GM18505 (cell line): ENCODE measurements at regions not wholly inside any gene's neighbourhood (a gene's known extent, or its start where the extent isn't known, plus 50 kb on each side); places are given as distances from the start of the nearest gene placed in this dataset.

Experiments
- ATAC-seq: cut with Tn5 transposase; IDR thresholded peaks from one replicate; pipeline ENCODE4 v1.9.1; 2021; ENCODE audit not compliant: unreplicated experiment
- POLR2A ChIP-seq: IDR thresholded peaks from 4 replicates; pipeline ENCODE4 v1.6.1; 2011; ENCODE audit warnings: borderline replicate concordance; ENCODE audit not compliant: insufficient read depth, insufficient read length; ENCODE audit errors: extremely low read depth

DNA sequence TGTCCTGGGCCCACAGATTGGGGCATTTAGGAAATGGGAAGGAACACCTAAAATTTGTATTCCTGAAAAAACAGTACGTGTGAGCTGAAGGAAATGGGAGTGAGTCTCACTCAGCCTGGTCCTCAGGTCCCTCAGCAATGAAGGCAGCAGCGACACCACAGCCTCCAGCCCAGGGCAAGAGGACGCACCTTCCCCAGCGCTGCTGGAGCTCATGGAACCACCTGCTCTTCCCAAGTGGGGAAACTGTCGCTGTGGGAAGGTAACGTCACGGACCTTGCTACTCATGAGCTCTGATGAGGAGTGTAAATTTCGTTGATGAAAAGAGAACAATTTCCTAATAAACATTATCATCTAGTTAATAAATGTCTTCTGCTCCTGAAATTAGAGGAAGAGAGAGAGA, 323.6 kb downstream of the EIPR1 start:
- ATAC-seq: no peak
- no peak for TF ChIP-seq POLR2A

DNA sequence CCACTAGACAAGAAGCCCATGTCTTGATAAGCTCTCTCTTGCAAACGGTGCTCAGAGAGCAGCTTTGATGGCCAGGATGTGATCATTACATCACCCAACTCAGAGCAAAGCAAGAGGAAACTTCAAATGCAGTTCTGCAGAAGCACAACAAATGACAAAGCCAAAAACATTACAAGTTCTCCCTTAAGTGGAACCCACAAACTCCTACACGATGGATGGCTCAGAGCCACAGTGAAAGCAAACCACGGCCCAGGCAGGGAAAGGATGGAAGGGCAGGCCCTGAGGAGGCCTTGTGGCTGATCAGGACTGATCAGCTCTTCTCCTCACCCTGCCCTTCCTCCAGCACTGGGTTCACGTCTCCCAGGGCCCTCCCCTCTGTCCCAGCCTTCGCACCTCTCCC, 326.4 kb downstream of the EIPR1 start:
- TF ChIP-seq POLR2A: no peak
- no peak for ATAC-seq

DNA sequence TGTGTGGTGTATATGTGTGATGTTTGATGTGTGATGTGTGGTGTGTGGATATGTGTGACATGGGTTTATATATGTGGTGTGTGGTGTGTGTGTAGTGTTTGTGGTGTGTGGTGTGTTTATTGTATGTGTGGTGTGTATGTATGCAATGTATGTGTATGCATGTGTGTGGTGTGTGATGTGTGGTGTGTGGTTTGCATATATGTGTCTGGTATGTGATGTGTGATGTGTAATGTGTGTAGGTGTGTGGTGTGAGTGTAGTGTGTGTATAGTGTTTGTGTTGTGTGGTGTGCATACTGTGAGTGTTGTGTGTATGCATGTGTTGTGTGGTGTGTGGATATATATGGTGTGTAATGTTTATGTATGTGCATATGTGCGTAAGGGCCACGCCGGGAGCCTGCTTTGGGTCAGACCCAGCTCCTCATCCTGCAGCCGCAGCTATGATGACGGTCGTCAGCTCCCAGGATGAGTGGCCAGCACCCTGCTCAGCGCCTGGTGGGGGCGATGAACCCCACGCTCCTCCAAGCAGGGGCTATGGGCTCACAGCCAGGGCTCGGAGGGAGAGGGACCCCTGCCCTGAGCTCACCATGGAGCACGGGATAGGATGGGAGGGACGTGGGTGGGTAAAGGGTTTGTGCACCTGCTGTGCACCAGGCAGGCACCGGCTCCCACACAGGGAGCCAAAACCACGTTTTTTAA, 331.3 kb downstream of the EIPR1 start:
- TF ChIP-seq POLR2A: no peak
- ATAC-seq: no peak

DNA sequence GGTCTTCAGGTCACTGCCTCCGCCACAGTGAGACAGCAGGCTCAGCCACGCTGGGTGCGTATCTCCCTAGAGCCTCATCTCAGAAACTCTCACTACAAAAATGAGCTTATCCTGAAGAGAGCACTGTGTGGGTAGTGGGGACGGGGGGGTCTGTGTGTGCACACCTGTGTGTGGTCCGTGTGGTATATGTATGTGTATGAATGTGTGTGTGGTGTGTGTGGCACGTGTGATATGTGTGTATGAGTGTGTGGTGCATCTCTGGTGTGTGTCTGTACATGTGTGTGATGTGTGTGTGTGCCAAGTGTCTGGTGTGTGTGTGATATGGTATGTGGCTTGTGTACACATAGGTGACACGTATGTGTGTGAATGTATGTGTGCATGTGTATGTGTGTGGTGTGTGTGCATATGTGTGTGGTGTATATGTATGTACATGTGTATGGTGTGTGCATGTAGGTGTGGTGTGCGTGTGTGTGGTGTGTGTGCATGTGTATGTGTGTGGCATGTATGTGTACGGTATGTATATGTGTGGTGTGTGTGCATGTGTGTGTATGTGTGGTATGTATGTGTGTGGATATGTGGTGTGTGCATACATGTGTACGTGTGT, 332.2 kb downstream of the EIPR1 start:
- TF ChIP-seq POLR2A: no peak
- ATAC-seq: no peak

DNA sequence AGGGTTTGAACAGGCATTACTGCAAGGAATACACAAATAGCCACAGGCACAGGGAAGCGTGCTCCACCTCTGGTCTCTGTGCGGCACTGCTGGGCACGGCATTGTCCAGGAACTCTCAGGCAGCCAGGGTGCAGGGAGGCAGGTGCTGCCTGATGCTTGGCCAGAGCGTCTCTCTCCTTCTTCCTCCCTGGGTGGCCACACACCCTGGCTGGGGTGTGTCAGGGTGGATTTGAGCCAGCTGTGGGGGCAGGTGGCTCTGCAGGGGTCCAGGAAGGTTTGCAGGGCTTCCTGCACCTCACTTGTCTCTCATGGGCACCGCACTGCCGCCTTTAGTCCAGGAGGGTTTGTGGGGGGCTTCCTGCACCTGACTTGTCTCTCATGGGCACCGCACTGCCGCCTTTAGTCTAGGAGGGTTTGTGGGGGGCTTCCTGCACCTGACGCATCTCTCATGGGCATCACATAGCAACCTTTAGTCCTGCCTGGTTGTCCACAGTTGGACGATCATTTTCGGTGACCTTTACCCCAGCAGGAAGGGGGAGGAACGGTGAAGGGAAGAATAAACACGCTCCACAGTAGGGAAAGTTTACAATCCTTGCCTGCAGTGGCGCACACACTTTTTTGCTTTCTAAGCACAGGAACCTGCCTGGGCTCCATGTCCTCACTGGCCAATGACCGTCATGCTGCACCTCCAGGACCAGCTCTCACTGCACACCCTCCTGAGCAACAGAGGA, 332.9 kb downstream of the EIPR1 start:
- TF ChIP-seq POLR2A: no peak
- ATAC-seq: no peak

DNA sequence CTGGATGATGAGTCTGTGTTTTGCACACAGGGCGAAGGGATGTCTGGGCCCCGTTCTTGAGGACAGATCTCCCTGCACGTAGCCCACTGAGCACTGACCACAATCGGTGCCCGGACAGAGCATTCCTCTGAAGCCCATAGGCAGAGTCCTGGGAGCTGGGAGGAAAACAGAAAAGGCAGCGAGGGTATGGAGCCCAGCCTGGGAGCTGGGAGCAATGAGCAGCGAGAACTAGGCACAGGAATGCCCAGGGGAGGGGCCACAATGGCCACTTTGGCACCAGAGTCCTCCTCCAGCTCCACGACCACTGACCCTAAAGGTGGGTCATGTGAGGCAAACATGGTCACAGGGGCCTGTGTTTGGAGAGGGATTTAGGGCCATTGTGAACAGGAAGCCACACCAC, 333.9 kb downstream of the EIPR1 start:
- TF ChIP-seq POLR2A: no peak
- no peak for ATAC-seq

DNA sequence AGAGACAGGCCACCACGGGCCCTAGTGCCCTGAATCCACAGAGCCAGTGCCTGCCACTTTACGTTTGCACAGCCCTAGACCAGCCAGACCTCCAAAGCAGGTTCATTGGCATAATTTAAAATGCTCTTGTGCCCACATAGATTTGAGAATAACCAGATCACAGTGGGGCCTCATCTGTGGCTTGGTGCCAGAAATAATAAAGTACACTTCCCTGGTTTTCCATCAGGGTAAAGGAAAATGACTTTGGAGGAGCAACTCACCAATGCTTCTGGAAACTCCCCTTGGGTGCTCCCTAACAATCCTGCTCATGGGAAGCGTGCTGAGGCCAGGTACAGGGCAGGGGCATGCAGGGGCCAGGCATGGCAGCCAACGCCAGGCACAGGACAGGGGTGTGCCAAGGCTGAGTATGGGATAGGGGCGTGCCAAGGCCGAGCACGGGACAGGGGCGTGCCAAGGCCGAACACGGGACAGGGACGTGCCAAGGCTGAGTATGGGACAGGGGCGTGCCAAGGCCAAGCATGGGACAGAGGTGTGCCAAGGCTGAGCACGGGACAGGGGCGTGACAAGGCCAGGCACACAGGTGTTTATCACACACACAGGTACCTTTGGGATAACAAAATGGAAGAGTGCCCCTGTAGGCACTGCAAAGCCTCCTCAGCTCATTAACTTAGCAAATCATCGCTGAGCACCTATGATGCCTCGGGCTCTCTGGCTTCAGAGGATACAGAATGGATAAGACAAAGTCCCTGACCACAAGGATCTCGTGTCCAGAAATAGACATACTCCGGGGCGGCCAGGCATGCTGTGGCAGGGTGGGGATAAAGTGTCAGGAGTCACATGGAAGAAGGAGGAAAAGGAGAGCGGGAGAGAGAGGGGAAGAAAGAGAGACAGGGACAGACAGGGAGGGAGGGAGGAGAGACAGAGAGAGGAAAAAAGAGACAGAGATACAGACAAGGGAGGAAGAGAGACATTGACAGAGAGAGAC, 334.7 kb downstream of the EIPR1 start:
- no peak for ATAC-seq

DNA sequence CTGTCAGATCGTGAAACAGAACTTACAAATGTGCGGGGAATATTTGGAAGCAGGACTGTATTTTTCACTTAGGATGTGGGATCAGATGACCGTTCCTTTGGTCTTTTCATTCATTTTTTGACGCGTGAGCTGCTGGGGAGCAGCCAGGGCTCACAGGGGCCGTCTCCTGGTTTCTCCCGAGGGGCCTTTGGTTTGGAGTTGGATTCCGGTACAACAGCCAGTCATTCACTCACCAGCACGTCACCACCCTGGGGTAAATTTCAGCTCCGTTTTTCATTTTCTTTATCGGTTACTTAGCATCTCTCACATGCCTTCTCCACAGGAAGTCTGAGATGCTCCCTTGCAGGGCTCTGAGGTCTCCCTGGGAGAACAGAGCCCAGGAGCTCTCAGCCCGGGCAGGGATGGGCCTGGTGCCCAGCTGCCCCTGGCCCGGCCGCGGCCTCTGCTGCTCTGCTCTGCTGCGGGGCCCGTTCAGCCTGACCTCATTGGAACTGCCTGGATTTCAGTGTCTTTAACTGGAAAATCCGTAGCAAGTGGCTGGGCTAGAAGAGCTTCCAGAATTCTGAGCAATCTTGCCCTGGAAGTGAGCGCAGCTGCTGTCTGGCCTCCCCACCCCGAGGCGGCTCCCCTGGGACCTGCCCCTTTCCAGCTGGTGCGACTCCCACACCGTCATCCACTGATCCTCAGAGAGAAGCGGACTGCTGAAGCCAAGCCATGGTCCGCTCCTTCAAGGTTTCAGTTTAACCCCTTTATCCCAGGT, 335.6 kb downstream of the EIPR1 start:
- no peak for TF ChIP-seq POLR2A
- no peak for ATAC-seq

More for the DNA sequence above, 334.7 kb downstream of the EIPR1 start:
- no peak for TF ChIP-seq POLR2A

DNA sequence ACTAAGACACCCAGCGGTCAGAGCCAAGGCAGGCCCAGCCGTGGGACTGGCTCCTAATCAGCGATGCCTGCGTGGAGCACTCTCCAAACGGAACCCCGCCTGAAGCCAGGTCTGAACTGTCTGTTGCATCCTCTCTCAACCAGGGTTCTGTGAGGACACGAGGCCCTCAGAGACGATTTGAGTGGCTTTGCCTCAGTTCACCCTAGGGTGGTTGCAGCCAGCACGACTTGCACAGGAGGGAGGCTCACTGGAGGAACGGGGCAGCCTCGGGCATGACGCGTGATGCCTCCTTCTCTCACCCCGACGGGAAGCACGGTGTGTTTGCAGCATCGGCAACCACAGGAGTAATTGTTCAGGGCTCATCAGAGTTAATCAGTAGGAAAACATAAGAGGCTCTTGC, 336.4 kb downstream of the EIPR1 start:
- TF ChIP-seq POLR2A: no peak
- no peak for ATAC-seq

DNA sequence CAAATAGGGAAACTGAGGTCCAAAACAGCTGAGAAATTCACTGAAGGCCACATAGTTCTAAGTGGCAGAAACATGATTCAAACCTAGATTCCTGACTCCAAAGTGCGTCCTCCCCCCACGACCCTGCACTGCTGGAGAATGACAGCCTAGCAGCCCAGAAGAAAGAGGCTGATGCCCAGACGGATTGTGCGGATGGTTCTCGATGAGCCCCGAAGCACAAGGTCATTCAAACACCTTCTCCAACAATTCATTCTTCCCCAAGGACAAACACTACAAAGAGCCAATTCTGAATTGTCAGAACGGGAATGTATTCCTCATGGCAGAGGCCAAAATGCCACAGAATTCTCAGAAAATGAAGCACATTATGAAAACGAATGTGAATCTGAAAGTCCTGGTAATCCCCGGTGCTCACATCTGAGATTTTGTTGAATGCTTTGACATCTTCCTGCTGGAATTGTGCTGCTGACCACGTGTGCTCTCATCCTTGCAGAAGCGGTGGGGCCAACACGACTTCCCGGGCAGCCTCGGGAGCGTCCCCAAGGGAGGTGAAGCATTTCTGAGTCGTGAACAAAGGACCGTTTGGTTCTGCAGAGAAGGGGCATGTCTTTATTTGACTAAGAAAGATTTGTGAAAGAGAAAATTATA, 337.0 kb downstream of the EIPR1 start:
- no peak for TF ChIP-seq POLR2A
- no peak for ATAC-seq

DNA sequence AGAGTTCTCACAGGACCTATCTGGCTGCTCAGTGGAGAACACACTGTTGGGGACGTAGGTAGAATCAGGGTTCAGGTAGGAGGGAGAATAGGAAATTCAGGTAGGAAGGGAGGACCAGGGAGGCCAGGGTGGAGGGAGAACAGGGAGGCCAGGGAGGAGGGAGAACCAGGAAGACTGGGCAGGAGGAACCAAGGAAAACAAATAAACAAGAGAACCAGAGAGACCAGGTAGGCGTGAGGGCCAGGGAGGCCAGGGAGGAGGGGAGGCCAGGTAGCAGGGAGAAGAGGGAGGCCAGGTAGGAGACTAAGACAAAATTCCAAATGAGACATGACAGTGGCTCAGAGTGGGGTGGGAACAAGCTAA, 337.6 kb downstream of the EIPR1 start:
- ATAC-seq: no peak
- TF ChIP-seq POLR2A: no peak
